ENCODE measurements at regions not wholly inside any gene's neighbourhood (a gene's known extent, or its start where the extent isn't known, plus 50 kb on each side); places are given as distances from the start of the nearest gene placed in this dataset.

DNA sequence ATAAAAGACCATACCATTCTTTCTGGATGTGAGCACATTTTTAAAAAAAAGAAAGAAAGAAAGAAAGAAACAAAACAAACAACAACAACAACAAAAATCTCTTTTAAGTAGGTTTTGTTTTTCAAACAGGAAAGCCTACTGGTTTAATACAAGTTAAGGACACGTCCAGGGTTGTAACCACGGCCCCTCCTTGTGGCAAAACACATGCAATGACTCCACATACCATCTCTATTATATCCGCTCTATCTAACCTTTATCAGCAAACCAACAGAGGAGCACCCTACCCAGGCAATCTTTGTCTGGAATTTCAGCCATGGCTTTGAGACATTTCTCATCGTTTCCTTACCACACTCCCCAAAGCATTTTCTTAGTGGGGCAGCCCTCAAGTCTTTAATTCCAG lies 360.5 kb upstream of the TMPO start:
- no peak for DNase-seq

DNA sequence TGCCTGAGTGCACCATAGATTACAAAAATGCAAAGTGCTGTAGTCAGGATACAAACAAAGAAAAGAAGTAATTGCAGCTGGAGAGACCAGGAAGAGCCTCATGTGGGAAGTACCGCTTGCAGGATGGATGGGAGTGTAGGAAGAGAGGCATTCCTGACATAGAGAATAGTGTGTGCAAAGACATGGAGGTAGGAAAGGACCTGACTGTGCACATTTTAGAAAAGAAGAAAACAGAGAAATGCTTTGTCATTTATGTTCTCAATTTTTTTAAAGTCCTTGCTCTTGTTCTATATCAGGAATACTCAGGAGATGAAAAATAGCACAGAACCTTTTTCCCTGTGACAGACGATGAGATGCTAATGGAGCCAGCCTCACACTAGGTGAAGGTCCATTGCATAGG lies 358.7 kb upstream of the TMPO start:
- DNase-seq = no peak

DNA sequence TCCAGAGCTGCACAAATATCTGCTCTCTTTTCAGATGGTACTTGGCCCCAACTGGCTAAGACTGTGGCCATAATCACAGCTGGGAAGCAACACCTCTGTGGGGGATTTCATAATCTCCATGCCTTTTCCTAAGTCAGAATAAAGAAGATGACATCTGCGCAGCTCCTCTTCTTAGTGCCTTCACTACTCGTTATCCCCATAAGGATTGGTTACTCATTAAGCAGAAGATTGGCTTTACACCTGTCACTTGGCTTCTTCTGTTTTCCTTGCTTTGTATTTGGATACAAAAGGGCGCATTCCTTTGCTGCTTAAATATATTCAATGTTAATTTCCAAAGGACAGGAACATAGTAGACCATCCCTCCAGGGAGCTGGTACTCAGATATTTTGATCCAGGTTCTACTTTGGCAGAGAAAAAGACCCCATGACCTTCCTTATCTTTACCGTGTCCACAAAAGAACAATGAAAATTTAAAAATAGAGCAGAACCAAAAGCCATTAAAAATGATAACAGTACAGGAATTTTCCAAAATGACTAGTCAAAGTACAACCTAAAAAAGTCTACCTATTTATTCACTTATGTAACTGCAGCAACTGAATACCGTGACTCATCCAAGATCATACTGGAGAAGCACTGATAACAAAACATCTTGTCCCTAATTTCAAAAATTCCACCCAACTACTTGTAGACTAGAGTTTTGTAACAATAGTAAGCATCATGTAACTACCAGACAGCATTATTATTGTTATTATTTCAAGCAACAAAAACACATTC lies 352.3 kb upstream of the TMPO start:
- no peak for DNase-seq

DNA sequence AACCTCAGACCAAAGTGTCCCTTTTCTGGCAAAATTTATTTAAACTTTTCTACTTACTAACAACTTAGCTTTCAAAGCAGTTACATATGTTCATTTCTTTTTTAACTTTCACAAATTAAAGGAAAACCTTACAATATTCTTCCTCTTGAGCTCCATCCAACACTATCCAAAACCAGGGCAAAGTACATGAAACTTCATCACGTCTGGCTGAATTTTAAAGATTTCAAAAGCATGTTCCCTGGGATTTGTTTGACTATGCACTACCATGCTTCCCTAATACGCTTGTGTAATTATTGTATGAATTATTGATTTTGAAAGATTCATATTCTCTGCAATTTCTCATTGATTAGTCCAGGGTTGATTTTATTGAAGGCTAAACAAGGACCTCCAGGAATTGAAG lies 343.1 kb upstream of the TMPO start:
- no peak for DNase-seq

GRCh38 chr12:98172801-98173200 lies 342.6 kb upstream of the TMPO start:
- DNase-seq = no peak

DNA sequence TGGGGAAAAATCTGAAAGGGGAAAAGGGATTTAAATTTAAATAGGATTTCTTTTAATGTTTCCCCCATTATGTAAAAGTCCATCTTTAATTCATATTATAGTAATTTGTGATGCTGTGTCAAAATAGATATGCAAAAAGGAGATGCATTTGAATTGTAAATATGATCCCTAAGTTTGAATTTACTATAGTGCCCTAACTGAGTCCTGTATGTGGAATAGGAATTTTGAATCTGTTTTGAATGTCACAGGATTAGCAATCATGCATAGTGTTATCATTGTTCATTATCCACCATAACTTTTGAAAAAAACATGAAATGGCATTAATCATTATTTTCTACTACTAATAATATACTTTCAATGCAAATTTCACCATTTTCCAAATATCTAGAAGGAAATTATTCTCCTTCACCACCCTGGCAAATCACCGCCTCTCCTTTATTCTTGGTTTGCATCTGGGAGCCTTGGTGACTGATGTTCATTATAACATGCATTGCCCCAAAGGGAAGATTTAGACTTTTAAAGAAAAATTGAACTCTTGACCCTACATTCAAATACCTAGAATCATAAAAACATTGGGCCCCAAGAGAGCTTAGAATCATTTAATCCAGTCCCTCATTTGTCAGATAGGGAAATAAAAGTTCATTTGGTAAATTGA lies 341.5 kb upstream of the TMPO start:
- no peak for DNase-seq

DNA sequence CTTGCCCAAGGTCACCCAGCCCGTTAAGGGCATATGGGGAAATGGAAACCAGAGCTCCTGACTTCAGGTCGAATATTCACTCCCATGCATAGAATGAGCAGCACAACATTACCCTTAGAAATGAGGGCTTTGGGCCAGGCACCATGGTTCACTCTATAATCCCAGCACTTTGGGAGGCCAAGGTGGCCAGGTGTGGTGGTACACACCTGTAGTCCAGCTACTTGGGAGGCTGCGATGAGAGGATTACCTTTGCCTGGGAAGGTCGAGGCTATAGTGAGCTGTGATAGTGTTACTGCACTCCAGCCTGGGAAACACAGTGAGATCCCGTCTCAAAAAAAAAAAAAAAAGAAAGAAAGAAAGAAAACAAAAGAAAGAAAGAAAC lies 341.0 kb upstream of the TMPO start:
- no peak for DNase-seq

DNA sequence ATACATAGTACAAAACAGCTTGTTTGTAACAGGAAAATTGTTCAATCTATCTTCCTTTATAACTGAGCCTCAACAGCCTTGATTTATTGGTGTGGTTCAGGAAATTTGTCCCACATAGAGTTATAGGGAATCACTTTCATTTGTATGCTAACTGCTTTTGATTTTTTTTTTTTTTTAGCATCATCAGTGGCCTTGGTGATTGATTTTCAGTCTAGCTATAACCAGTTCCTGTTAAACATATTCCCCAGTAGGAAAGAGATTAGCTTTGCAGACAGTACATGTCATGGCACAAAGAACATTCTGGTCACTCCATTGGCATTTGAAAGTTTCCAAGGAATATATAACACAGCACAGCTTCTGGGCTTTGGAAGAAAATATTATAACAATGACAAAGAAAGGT lies 337.3 kb upstream of the TMPO start:
- no peak for DNase-seq

DNA sequence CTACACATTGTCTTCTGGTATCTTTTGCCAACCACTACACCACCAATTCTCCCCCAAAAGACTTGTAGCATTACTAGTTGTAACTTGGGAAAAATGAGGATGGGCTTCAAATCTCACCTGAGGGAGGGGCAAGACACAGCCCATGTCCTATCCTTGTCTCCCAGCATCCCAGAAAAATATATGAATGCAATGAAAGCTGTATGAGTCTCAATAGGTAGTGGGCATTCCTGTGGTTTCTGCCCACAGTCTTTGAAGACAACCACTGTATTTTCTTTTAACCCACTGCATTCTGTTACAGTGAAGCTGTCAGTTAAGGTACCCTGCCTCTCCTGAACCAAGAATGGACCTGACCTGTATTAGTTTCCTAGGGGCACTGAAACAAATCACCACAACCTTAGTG lies 336.2 kb upstream of the TMPO start:
- DNase-seq = no peak

DNA sequence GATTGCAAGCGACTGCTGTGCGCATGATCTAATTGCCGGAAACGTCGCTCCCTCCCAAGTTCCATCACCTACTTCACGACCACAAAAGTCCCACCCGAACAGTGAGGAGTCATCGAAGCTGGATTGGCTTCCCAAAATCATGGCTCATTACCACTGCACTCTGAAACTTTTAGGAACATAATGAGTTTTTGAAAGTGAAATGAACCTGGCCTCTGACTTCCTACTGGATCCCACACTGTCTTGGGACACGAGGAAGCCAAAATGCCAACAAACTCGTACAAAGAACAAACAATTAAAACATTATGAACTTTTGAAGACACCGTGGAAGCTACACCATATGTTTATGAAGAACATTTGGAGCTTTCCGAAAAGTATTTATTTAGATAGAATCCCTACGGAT lies 334.8 kb upstream of the TMPO start:
- DNase-seq = no peak

DNA sequence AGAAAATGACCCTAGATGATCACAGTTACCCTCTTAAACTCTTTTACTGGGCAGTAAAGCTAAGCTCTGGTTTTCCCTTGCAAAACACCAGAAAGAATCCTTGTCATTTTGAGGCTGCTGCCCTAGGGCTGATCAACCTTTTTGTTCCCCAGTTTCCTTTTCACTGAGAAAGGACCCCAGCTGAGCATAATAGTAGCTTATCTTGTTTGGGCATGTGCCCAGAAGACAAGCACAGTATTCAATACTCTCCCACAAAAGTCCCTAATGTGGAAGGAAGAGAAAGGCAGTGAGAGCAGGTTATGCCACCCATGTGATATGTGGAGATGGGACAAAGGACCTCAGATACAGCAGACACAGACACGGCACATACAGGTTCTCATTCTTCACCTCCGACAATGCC lies 332.6 kb upstream of the TMPO start:
- DNase-seq = no peak

DNA sequence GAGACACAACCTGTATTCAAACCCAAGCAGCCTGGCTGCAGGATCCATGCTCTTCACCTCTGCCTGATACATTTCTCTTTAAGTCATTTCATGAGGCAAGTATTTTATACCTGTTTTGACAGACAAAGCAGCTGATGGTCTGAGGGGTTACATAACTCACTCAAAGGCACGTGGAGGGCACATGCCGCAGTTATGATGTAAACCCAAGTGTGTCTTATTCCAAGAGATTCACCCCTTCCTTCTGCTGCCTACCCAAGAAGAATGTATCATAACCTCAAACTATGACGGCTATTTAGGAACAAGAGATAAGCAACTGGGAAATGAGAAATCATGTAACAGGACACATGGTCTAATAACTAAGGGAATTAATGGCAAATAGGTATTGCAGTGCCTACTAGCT lies 329.8 kb upstream of the TMPO start:
- no peak for DNase-seq

DNA sequence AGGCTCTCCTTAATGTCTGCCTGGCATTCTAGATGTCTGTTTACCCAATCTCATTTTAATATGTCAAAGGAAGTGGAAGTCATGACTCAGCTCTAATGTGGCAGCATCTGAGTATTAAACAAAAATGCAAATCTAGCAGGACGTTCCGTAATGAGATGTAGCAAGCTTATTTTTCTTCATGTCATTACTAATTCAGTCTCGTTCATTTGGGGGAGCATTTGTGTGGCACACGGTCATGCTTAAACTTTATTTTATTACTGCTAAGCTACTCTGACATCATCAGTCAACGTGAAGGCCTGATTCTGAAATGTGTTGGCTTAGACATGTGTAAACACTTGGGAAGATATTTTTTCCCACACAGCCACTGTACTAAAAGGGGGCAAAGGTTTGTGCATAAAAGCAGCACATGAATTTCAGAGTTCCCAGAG lies 326.7 kb upstream of the TMPO start:
- no peak for DNase-seq

GRCh38 chr12:98194591-98194990 lies 320.8 kb upstream of the TMPO start:
- DNase-seq = no peak

GRCh38 chr12:98198261-98198982 lies 317.0 kb upstream of the TMPO start:
- no peak for DNase-seq

- DNase-seq = no peak
Observed at GRCh38 chr12:98208816-98209215, 306.6 kb upstream of the TMPO start.

GRCh38 chr12:98211909-98212695 lies 303.3 kb upstream of the TMPO start:
- no peak for DNase-seq

GRCh38 chr12:98213556-98213955 lies 301.8 kb upstream of the TMPO start:
- no peak for DNase-seq

- DNase-seq = no peak
Observed at GRCh38 chr12:98217257-98217656, 298.1 kb upstream of the TMPO start.

DNA sequence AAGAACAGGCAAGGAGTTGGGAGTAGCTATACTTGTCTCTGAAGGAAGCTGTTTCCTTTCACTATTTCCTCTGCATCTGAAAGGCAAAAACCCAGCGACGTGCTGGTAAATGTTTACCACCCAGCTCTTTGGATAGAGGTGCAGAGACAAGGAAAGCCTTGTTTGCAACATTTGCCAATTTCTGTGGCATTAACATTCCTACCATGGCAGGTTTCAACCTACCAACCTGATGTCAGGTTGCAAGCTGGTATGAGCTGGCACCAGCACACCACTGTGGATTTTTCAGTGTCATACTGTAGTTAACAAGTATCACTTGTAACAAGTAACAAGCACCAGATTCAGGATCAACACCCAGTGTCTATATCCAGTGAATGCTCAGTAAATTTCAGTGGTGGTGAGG lies 294.8 kb upstream of the TMPO start:
- DNase-seq = no peak

DNA sequence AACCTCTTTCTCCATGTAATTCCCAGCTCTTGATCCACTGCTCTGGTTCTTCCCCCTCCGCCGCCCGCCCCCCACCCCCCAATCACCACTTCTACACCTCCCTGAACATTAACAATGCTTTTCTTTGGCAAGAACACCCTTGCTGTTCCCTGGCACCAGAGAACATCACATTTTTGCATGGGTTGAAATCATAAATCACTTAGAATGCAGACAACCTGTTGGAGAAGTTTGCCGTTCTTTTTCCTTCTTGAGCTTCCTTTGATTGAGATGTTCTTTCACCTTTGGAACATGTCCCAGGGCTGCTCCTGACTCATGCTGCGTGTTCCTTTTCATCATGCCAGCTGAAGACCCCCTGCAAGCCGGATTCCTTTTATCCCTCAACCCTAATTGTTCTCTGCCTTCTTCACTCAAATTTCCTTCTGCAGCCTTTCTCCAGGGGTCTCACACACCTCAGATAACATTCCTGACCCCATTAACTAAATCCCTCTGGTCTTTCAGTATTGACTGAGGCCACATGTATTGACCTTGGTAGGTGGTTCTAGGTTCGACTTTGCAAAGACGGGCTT lies 294.1 kb upstream of the TMPO start:
- DNase-seq = no peak

DNA sequence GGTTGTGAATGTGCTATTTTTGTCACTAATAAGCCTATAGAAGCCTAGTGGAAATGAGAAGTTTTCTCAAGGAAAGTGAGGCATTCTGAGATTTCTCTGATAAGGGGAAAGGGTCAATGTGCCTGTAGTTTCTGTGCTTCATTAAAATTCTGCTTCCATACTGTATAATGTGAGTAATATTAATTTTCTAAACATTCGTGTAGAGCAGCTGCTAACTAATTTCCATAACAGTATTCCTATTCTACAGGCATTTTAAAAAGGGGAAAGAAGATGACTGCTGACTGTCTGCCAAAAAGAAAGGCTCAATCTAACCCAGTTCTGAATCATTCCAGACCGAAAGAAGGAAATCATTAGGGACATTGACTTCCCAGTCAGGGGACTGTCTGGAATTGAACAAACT lies 293.3 kb upstream of the TMPO start:
- no peak for DNase-seq

DNA sequence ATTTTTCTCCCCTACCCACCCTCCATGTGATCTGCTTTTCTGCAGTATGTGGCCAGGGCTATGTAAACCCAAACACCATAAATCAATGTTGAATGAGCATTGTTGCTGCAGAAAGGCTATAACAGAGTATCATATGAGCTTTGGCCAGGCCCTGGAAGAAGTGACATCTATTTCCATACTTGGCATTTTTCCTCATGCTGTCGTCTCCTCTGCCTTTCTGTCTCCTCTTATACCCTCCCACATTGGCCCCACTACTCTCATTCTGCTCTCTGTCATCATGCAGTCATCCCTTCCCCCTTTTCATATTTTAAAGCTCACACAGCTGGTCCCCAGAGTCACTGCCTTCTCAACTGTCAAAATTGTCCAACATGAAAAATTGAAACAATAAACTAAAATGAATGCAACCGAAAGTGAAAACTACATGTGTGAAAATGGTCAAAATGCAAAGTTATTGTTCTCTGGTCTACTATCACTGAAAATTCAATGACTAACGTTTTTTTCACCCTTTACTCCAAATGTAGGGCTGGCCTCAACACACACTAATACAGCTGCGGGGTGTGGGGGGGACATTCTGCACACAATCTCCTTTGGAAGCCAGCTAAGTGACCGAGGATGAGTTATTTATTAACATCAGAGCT lies 290.7 kb upstream of the TMPO start:
- DNase-seq = no peak
